Activated naive CD8-positive, alpha-beta T cell treated with anti-CD3 and anti-CD28 coated beads, Interleukin-2, amount 10 ng/mL, durations not matched to agents 7 days and 5 days (primary cell): ENCODE measurements at regions not wholly inside any gene's neighbourhood (a gene's known extent, or its start where the extent isn't known, plus 50 kb on each side); places are given as distances from the start of the nearest gene placed in this dataset.

Source experiments
- ATAC-seq: fragments of 150-1000 bp; cut with Tn5 transposase; one replicate; pipeline ENCODE4 v1.10.0; 2021; ENCODE audit warnings: low read depth, moderate library complexity
- POLR2A ChIA-PET: fragments of 350-600 bp; sonication (Branson Sonifier 250); formaldehyde crosslinking; loops from one replicate; lab custom pipeline; 2021; ENCODE audit warnings: antibody characterized with exemption; lab: Charles Lee
- DNase-seq: peaks from one replicate; pipeline ENCODE4 v3.0.0; 2021
- H3K27ac Mint-ChIP-seq: one replicate; pipeline ENCODE4 v1.8.0; 2022; ENCODE audit warnings: mild to moderate bottlenecking, mixed read lengths
- H3K27me3 Mint-ChIP-seq: one replicate; pipeline ENCODE4 v1.8.0; 2022; ENCODE audit warnings: mild to moderate bottlenecking, moderate library complexity, mixed read lengths
- H3K36me3 Mint-ChIP-seq: one replicate; pipeline ENCODE4 v1.8.0; 2021; ENCODE audit warnings: mild to moderate bottlenecking, mixed read lengths
- H3K4me1 Mint-ChIP-seq: one replicate; pipeline ENCODE4 v1.8.0; 2021; ENCODE audit warnings: mixed read lengths
- H3K4me3 Mint-ChIP-seq: one replicate; pipeline ENCODE4 v1.8.0; 2022; ENCODE audit warnings: mild to moderate bottlenecking, moderate library complexity, mixed read lengths
- H3K9me3 Mint-ChIP-seq: one replicate; pipeline ENCODE4 v1.8.0; 2021; ENCODE audit warnings: mixed read lengths

DNA sequence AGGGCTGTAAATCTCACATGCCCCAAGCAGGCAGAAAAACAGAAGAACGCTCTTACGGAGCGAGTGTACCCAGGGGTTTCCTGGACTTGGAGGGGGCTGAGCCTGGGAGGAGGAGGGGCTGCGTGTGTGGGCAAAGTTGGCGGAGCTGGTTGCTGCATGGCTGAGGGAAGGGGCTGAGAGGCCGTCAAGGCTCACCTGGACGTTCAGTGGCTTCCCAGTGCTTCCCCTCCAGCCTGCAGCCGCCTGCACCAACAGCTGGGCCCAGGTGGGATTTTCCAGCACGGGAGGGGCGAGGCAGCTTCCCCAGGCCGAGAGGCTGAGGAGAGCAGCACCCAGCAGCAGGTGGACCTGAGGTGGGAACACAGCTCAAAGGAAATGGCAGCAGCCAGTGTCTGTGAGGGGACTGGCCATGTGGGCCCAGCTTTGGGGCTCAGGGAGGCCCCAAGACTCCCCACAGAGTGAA, 70.6 kb upstream of the CTDP1 start:
- H3K36me3 Mint-ChIP-seq = no peaks in the 10 kb centered on the region
- POLR2A ChIA-PET = no interaction called here
- no peak overlapping the region for H3K27ac Mint-ChIP-seq
- no peaks in the 10 kb centered on the region for H3K9me3 Mint-ChIP-seq
- H3K27me3 Mint-ChIP-seq = no peaks in the 10 kb centered on the region
- no peak for ATAC-seq
- no peaks in the 10 kb centered on the region for H3K4me1 Mint-ChIP-seq
- no peak overlapping the region for H3K4me3 Mint-ChIP-seq
- DNase-seq = peak; percentile 25

DNA sequence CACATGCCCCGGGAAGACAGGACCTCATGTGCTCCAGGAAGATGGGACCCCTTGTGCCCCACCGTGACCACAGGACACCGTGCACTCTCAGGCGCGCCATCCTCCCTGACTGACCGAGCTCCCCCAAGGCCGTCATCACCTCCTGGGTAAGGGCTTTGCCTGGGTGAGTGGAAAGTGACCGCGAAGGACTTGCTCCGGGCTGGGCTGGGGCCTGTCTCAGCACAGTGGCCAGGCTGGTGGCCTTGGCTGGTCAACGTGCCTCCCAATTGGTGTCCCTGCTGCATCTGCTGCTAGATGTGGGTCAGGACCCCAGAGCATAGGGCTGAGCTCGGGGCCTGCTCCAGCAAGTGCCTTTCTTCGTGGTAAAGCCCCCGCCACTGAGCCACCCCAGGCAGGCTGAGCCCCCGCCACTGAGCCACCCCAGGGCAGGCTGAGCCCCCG, 69.7 kb upstream of the CTDP1 start:
- DNase-seq (peak; percentile 23), ATAC-seq (no peak)
- Mint-ChIP-seq H3K9me3 (no peaks in the 10 kb centered on the region), H3K36me3 (no peaks in the 10 kb centered on the region), H3K4me3 (no peak overlapping the region), H3K27me3 (no peaks in the 10 kb centered on the region), H3K4me1 (no peaks in the 10 kb centered on the region), H3K27ac (no peak overlapping the region)
- POLR2A ChIA-PET = no interaction called here

- POLR2A ChIA-PET = no interaction called here
- Mint-ChIP-seq H3K27ac (no peak overlapping the region), H3K36me3 (no peaks in the 10 kb centered on the region), H3K27me3 (no peaks in the 10 kb centered on the region), H3K4me1 (no peaks in the 10 kb centered on the region), H3K4me3 (no peak overlapping the region), H3K9me3 (no peaks in the 10 kb centered on the region)
- DNase-seq (peak; percentile 8), ATAC-seq (no peak)
These were observed 69.1 kb upstream of the CTDP1 start for GRCh38 chr18:79610461-79611039.

GRCh38 chr18:79611040-79611681, 68.4 kb upstream of the CTDP1 start:
- POLR2A ChIA-PET = no interaction called here
- no peak overlapping the region for H3K4me3 Mint-ChIP-seq
- no peaks in the 10 kb centered on the region for H3K9me3 Mint-ChIP-seq
- ATAC-seq (no peak), DNase-seq (peak; percentile 15)
- no peaks in the 10 kb centered on the region for H3K4me1 Mint-ChIP-seq
- no peaks in the 10 kb centered on the region for H3K36me3 Mint-ChIP-seq
- no peaks in the 10 kb centered on the region for H3K27me3 Mint-ChIP-seq
- H3K27ac Mint-ChIP-seq = no peak overlapping the region

DNA sequence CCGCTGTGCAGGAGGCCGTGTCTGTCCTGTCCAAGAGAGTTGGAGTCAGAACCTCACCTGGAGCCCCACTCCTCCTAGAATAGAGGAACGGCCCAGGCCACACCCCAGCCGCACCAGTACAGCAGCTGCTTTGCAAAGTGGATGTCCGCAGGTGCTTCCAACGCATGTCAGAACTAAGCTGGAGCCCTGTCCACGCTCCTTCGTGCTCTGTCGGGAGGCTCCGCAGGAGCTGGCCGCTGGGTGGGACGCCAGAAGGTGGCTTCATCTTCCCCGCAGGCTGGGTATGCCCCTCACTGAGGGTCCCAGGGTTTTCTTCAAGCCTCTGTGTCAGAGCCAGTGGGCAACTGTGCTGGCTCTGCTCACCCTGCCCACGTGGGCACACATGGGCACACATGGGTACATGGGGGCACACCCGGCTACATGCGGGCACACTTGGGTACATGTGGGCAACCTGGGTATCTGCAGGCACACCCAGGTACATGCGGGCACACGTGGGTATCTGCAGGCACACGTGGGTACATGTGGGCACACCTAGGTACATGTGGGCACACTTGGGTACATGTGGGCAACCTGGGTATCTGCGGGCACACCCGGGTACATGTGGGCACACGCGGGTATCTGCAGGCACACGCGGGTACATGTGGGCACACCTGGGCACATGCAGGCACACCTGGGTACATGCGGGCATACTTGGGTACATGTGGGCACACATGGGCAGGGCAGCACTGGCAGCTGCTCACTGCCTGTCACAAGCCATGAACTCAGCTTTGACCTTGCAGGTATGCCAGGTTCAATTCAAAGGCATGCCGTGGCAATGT, 67.1 kb upstream of the CTDP1 start:
- POLR2A ChIA-PET = no interaction called here
- DNase-seq (peak; percentile 12), ATAC-seq (no peak)
- no peak overlapping the region for H3K27ac Mint-ChIP-seq
- no peaks in the 10 kb centered on the region for H3K9me3 Mint-ChIP-seq
- H3K27me3 Mint-ChIP-seq = no peaks in the 10 kb centered on the region
- H3K4me1 Mint-ChIP-seq = no peaks in the 10 kb centered on the region
- no peaks in the 10 kb centered on the region for H3K36me3 Mint-ChIP-seq
- no peak overlapping the region for H3K4me3 Mint-ChIP-seq

DNA sequence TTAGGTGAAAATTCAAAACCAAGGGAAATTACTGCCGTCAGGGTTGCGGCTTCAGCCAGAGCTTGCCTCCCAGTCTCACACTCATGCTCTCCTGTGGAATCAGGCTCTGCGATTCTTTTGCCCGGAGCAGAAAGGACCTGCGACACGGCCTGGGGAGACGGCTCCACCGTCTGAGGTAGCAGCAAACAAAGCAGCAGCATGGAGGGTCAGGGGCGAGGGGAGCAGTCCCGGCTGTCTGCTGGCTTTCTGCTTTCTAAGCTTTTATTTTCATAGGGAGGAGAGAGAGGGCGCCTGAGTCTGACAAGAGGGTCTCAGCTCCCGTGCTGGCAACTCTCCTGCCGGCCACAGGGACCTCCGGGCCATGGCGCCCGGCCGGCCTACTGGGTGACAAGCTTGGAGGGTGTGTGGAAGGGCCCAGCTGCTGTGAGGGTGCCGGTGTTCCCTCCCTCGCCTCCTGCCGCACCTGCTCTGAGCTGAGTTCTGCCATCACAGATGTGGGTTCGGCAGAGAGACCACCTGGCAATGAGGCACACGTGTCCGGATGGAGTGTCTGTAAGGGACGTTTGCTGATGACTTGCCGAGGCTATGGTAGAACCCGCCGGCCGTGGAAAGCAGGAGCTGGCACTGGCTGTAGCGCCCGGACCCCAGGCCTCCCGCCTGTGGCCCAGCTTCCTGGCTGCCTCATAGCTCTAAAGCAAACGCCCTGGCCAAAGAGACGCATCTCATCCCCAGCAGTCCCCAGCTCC, 66.2 kb upstream of the CTDP1 start:
- H3K4me1 Mint-ChIP-seq = no peaks in the 10 kb centered on the region
- POLR2A ChIA-PET = no interaction called here
- ATAC-seq = no peak
- H3K36me3 Mint-ChIP-seq = no peaks in the 10 kb centered on the region
- H3K27ac Mint-ChIP-seq = no peak overlapping the region
- DNase-seq = peak; percentile 12
- H3K4me3 Mint-ChIP-seq = no peak overlapping the region
- H3K27me3 Mint-ChIP-seq = no peaks in the 10 kb centered on the region
- no peaks in the 10 kb centered on the region for H3K9me3 Mint-ChIP-seq

- Mint-ChIP-seq H3K27me3 (no peaks in the 10 kb centered on the region), H3K4me1 (no peaks in the 10 kb centered on the region)
- POLR2A ChIA-PET = no interaction called here
These were observed 65.2 kb upstream of the CTDP1 start for GRCh38 chr18:79614211-79614955.

GRCh38 chr18:79615091-79615490, 64.5 kb upstream of the CTDP1 start:
- no peaks in the 10 kb centered on the region for H3K4me1 Mint-ChIP-seq
- no peak for ATAC-seq
- no peak overlapping the region for H3K4me3 Mint-ChIP-seq
- H3K9me3 Mint-ChIP-seq = no peaks in the 10 kb centered on the region
- no peak overlapping the region for H3K27ac Mint-ChIP-seq
- H3K36me3 Mint-ChIP-seq = no peaks in the 10 kb centered on the region
- POLR2A ChIA-PET = no interaction called here
- no peak for DNase-seq
- no peaks in the 10 kb centered on the region for H3K27me3 Mint-ChIP-seq

More at GRCh38 chr18:79614211-79614955, 65.2 kb upstream of the CTDP1 start:
- H3K36me3 Mint-ChIP-seq = no peaks in the 10 kb centered on the region
- no peak overlapping the region for H3K4me3 Mint-ChIP-seq
- H3K9me3 Mint-ChIP-seq = no peaks in the 10 kb centered on the region
- ATAC-seq (no peak), DNase-seq (peak; percentile 24)
- H3K27ac Mint-ChIP-seq = no peak overlapping the region

DNA sequence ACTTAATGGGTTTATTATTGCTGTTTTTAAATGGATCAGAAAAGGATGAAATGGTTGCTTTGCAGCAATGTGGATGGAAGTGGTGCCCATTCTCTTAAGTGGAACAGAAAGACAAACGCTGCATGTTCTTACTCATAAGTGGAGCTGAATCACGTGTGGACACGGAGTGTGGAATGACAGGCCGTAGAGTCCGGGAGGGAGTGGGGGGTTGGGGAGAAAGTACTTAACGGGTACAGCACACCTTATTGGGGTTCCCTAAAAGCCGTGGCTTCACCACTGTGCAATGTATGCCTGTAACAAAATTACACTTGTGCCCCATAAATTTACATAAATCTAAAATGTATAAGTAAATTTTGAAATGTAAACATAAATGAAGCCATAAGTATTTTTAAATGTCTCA, 64.0 kb upstream of the CTDP1 start:
- DNase-seq = no peak
- no peak overlapping the region for H3K4me3 Mint-ChIP-seq
- H3K27ac Mint-ChIP-seq = no peak overlapping the region
- POLR2A ChIA-PET = no interaction called here
- no peaks in the 10 kb centered on the region for H3K9me3 Mint-ChIP-seq
- no peaks in the 10 kb centered on the region for H3K36me3 Mint-ChIP-seq
- no peak for ATAC-seq
- no peaks in the 10 kb centered on the region for H3K27me3 Mint-ChIP-seq
- H3K4me1 Mint-ChIP-seq = no peaks in the 10 kb centered on the region

- H3K27ac Mint-ChIP-seq = no peak overlapping the region
- DNase-seq (no peak), ATAC-seq (no peak)
- H3K4me3 Mint-ChIP-seq = no peak overlapping the region
- H3K27me3 Mint-ChIP-seq = no peaks in the 10 kb centered on the region
- POLR2A ChIA-PET = no interaction called here
- H3K36me3 Mint-ChIP-seq = no peaks in the 10 kb centered on the region
- H3K9me3 Mint-ChIP-seq = no peaks in the 10 kb centered on the region
- no peaks in the 10 kb centered on the region for H3K4me1 Mint-ChIP-seq
These were observed 62.7 kb upstream of the CTDP1 start for GRCh38 chr18:79616651-79617510.

- POLR2A ChIA-PET = no interaction called here
- H3K4me3 Mint-ChIP-seq = no peak overlapping the region
- no peaks in the 10 kb centered on the region for H3K4me1 Mint-ChIP-seq
- no peaks in the 10 kb centered on the region for H3K36me3 Mint-ChIP-seq
- DNase-seq (peak; percentile 12), ATAC-seq (no peak)
- no peaks in the 10 kb centered on the region for H3K9me3 Mint-ChIP-seq
- H3K27me3 Mint-ChIP-seq = no peaks in the 10 kb centered on the region
- H3K27ac Mint-ChIP-seq = no peak overlapping the region
These were observed 61.8 kb upstream of the CTDP1 start for GRCh38 chr18:79617511-79618500.
